OCI-LY1 (cell line): ENCODE measurements at regions not wholly inside any gene's neighbourhood (a gene's known extent, or its start where the extent isn't known, plus 50 kb on each side); places are given as distances from the start of the nearest gene placed in this dataset.

Experiments used
- H2AFZ ChIP-seq: fragments of 200-600 bp; sonication (generic), shearing (Covaris generic); 2 replicates; pipeline ENCODE4 v1.6.0; 2014; ENCODE audit warnings: antibody characterized with exemption, mild to moderate bottlenecking, low read length
- H3F3A ChIP-seq: fragments of 200-600 bp; sonication (generic), shearing (Covaris generic); 2 replicates; pipeline ENCODE4 v1.6.0; 2014; ENCODE audit warnings: mild to moderate bottlenecking, antibody characterized with exemption, low read length, moderate library complexity; ENCODE audit not compliant: insufficient read depth
- H3K27ac ChIP-seq: fragments of 200-600 bp; sonication (generic); 2 replicates; pipeline ENCODE4 v1.5.1; 2014; ENCODE audit warnings: low read length, mixed run types, mild to moderate bottlenecking, low read depth; ENCODE audit not compliant: poor library complexity, severe bottlenecking
- H3K27me3 ChIP-seq: fragments of 200-600 bp; sonication (generic); 2 replicates; pipeline ENCODE4 v1.6.0; 2014; ENCODE audit warnings: antibody characterized with exemption, mild to moderate bottlenecking, low read length, moderate library complexity; ENCODE audit not compliant: insufficient read depth
- H3K36me3 ChIP-seq: fragments of 200-600 bp; sonication (generic); 2 replicates; pipeline ENCODE4 v1.6.1; 2014; ENCODE audit warnings: mild to moderate bottlenecking, antibody characterized with exemption, low read length, moderate library complexity, mixed read lengths; ENCODE audit not compliant: insufficient read depth
- H3K4me1 ChIP-seq: fragments of 200-600 bp; sonication (generic); 2 replicates; pipeline ENCODE4 v1.5.1; 2014; ENCODE audit warnings: mild to moderate bottlenecking, low read length, moderate library complexity; ENCODE audit not compliant: insufficient read depth, severe bottlenecking
- H3K4me2 ChIP-seq: fragments of 200-600 bp; sonication (generic), shearing (Covaris generic); 2 replicates; pipeline ENCODE4 v1.6.1; 2014; ENCODE audit warnings: low read length
- H3K4me3 ChIP-seq: fragments of 200-600 bp; sonication (generic); 2 replicates; pipeline ENCODE4 v1.5.1; 2014; ENCODE audit warnings: low read length, low read depth, mild to moderate bottlenecking, mixed read lengths; ENCODE audit not compliant: poor library complexity, severe bottlenecking
- H3K79me2 ChIP-seq: fragments of 200-600 bp; shearing (Covaris generic); 2 replicates; pipeline ENCODE4 v1.6.1; 2016; ENCODE audit warnings: mixed run types, low read length, mixed read lengths; ENCODE audit not compliant: insufficient read depth
- H3K9ac ChIP-seq: fragments of 200-600 bp; sonication (generic), shearing (Covaris generic); 2 replicates; pipeline ENCODE4 v1.6.1; 2014; ENCODE audit warnings: mild to moderate bottlenecking, low read length, mixed read lengths
- H3K9me2 ChIP-seq: fragments of 200-600 bp; sonication (generic), shearing (Covaris generic); 2 replicates; pipeline ENCODE4 v1.6.1; 2014; ENCODE audit warnings: low read depth, mild to moderate bottlenecking, low read length, mixed read lengths
- H3K9me3 ChIP-seq: fragments of 200-600 bp; shearing (Covaris generic); 2 replicates; pipeline ENCODE4 v1.6.1; 2014; ENCODE audit warnings: low read length, mixed read lengths
- H4K20me1 ChIP-seq: fragments of 200-600 bp; sonication (generic), shearing (Covaris generic); 2 replicates; pipeline ENCODE4 v1.6.0; 2016; ENCODE audit warnings: mild to moderate bottlenecking, low read length; ENCODE audit not compliant: insufficient read depth
- EZH2 ChIP-seq: fragments of 200-600 bp; sonication (generic), shearing (Covaris generic); IDR thresholded peaks from 2 replicates; pipeline ENCODE4 v1.8.0; 2017; ENCODE audit warnings: borderline replicate concordance, mixed run types, mild to moderate bottlenecking, antibody characterized with exemption, low read length, moderate library complexity, mixed read lengths
- TF ChIP-seq, protein P1 (sequence below): fragments of 200-600 bp; sonication (generic), shearing (Covaris generic); IDR thresholded peaks from 2 replicates; pipeline ENCODE4 v1.5.1; 2017; ENCODE audit warnings: mild to moderate bottlenecking, antibody characterized with exemption, low read length, moderate library complexity, mixed read lengths

DNA sequence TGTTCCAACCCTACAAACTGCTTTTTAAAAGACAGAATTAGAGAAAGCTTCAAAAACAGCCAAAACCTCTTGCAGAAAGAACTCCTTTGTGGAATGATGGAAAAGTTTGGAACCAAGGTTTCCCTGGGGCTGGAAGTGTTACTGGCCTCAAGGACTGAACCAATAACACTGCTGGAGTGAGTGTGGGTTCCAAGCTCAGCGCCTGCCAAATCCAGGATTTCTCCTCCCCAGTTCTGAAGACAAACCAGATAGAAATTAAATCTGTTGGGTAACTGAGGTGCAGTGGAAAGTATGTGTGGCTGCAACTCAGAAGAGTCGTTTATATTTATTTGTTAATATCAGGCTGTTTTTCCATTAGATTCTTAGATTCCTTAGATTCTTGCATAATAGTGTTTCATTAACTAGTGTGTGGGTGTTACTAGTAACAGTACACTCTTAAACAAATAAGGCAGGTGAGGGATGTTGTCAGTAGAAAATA is 66.5 kb upstream of the FNDC3B start:
- H3K9me3 ChIP-seq = no peaks in the 10 kb centered on the region
- no peak overlapping the region for H3K27ac ChIP-seq

DNA sequence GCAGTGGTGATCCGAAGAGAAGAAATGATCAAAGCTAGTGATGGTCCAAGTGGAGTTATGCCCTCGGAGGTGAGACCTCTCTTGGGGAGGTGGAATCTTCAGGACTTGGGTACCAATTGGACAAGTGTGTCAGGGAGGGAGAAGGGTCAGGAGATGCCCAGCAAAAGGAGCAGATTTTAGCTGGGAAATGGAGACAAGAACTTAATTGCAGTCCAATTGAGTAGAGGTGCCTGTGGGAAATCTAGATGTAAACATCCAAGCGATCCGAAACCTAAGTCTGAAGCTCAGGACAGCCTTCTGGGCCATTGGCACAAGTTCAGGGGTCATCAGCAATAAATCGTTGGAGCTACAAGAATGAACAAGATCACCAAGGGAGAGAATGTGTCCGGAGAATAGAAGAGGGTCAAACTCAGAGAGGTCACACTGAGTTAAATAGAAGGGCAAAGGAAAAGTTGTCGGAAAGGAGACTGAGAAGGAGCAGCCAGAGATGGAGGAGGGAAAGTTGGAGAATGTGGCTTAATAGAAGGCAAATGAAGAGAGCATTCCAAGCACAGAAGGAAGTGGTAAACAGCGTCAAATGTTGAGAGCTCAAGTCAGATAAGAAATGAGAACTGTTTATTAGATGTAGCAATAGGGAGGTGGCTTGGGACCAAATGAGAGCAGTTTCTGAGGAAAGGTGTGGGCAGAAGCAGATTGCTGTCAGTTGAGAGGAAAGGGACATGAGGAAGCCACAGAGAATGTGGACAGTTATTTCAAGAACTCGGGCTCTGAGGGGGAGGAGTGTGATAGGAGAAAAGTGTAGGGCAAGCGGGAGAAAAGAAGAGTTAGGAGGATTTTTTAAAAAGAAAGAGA is 64.2 kb upstream of the FNDC3B start:
- Histone ChIP-seq H4K20me1 (no peaks in the 10 kb centered on the region), H2AFZ (no peak overlapping the region), H3K4me1 (no peaks in the 10 kb centered on the region), H3F3A (no peaks in the 10 kb centered on the region), H3K36me3 (no peaks in the 10 kb centered on the region), H3K4me3 (no peak overlapping the region), H3K4me2 (no peak overlapping the region), H3K9me2 (no peaks in the 10 kb centered on the region), H3K9me3 (no peaks in the 10 kb centered on the region), H3K27me3 (no peaks in the 10 kb centered on the region), H3K9ac (no peak overlapping the region), H3K27ac (no peak overlapping the region), H3K79me2 (no peaks in the 10 kb centered on the region)
- no peak for TF ChIP-seq EZH2

More for the DNA sequence above, 66.5 kb upstream of the FNDC3B start:
- Histone ChIP-seq H3K4me1 (no peaks in the 10 kb centered on the region), H3K4me3 (no peak overlapping the region), H3F3A (no peaks in the 10 kb centered on the region), H3K27me3 (no peaks in the 10 kb centered on the region), H2AFZ (no peak overlapping the region), H4K20me1 (no peaks in the 10 kb centered on the region), H3K4me2 (no peak overlapping the region), H3K9me2 (no peaks in the 10 kb centered on the region), H3K36me3 (no peaks in the 10 kb centered on the region), H3K79me2 (no peaks in the 10 kb centered on the region), H3K9ac (no peak overlapping the region)
- TF ChIP-seq, protein P1, sequence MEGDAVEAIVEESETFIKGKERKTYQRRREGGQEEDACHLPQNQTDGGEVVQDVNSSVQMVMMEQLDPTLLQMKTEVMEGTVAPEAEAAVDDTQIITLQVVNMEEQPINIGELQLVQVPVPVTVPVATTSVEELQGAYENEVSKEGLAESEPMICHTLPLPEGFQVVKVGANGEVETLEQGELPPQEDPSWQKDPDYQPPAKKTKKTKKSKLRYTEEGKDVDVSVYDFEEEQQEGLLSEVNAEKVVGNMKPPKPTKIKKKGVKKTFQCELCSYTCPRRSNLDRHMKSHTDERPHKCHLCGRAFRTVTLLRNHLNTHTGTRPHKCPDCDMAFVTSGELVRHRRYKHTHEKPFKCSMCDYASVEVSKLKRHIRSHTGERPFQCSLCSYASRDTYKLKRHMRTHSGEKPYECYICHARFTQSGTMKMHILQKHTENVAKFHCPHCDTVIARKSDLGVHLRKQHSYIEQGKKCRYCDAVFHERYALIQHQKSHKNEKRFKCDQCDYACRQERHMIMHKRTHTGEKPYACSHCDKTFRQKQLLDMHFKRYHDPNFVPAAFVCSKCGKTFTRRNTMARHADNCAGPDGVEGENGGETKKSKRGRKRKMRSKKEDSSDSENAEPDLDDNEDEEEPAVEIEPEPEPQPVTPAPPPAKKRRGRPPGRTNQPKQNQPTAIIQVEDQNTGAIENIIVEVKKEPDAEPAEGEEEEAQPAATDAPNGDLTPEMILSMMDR = no peak
- TF ChIP-seq EZH2 = no peak

DNA sequence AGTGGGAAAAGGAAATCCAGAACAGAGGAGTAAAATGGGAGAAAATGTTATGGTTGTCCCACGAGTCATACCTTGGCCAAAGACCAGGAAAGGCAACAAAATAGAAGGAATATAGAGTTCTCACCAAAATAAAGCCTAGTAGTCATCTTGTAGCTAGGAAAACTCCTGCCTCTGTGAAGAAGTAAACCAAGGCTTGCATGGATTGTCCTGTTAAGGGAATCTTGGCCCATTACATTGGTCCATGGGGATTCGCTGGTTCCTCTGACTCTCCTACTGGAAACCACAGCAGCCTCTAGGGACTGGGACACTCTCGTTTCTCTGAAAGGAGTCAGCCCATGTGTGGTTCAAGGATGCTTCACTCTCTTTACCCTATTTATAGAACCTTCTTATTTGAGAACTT is 62.9 kb upstream of the FNDC3B start:
- Histone ChIP-seq H3K9me3 (no peaks in the 10 kb centered on the region), H3K79me2 (no peaks in the 10 kb centered on the region), H3K4me2 (no peak overlapping the region), H3K4me1 (no peaks in the 10 kb centered on the region), H3K4me3 (no peak overlapping the region), H3K27ac (no peak overlapping the region), H3K9ac (no peak overlapping the region), H3F3A (no peaks in the 10 kb centered on the region), H3K9me2 (no peaks in the 10 kb centered on the region), H3K36me3 (no peaks in the 10 kb centered on the region), H3K27me3 (no peaks in the 10 kb centered on the region), H4K20me1 (no peaks in the 10 kb centered on the region), H2AFZ (no peak overlapping the region)
- TF ChIP-seq, protein P1 = no peak
- TF ChIP-seq EZH2 = no peak

DNA sequence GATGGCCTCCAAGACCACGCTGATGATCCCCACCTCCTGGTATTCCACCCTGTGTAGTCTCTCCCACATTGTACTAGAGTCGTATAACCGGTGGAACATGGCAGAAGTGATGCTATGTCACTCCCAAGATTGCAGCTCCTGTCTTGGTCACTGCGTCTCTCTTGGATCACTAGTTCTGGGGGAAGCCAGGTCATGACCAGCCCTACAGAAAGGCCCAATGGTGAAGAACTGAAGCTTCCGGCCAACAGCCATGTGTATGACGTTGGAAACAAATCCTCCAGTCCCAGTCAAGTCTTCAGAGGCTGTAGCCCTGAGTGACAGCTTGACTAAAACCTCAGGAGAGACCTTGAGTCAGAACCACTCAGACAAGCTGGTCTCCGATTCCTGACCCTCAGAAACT is 61.9 kb upstream of the FNDC3B start:
- Histone ChIP-seq H3K4me1 (no peaks in the 10 kb centered on the region), H3K9me2 (no peaks in the 10 kb centered on the region), H3K4me2 (no peak overlapping the region), H3K27me3 (no peaks in the 10 kb centered on the region), H3K9me3 (no peaks in the 10 kb centered on the region), H3K9ac (no peak overlapping the region), H3K36me3 (no peaks in the 10 kb centered on the region), H4K20me1 (no peaks in the 10 kb centered on the region), H2AFZ (no peak overlapping the region), H3K79me2 (no peaks in the 10 kb centered on the region), H3K27ac (no peak overlapping the region), H3F3A (no peaks in the 10 kb centered on the region), H3K4me3 (no peak overlapping the region)
- TF ChIP-seq, protein P1 = no peak
- no peak for TF ChIP-seq EZH2
